BJ (cell line): ENCODE measurements at regions not wholly inside any gene's neighbourhood (a gene's known extent, or its start where the extent isn't known, plus 50 kb on each side); places are given as distances from the start of the nearest gene placed in this dataset.

Experiments used
- CTCF ChIA-PET: fragments of 350-600 bp; formaldehyde crosslinking; extraction: SDS; loops from one replicate; lab custom pipeline; 2021; ENCODE audit warnings: antibody characterized with exemption, inconsistent platforms; lab: Yijun Ruan, JAX
- POLR2A ChIA-PET: fragments of 300-600 bp; sonication (Branson Sonifier 250); formaldehyde crosslinking; extraction: SDS; loops from one replicate; lab custom pipeline; 2021; ENCODE audit warnings: antibody characterized with exemption; lab: Charles Lee
- DNase-seq: peaks from one replicate; pipeline ENCODE4 v3.0.0-alpha.2; 2011; ENCODE audit warnings: low read depth
- H3K27me3 ChIP-seq: 2 replicates; pipeline ENCODE4 v1.6.0; 2011; ENCODE audit warnings: low read length; ENCODE audit not compliant: control insufficient read depth, insufficient read depth
- H3K36me3 ChIP-seq: 2 replicates; pipeline ENCODE4 v1.5.1; 2011; ENCODE audit warnings: low read length; ENCODE audit not compliant: control insufficient read depth, insufficient read depth
- H3K4me3 ChIP-seq: 2 replicates; pipeline ENCODE4 v1.5.1; 2011; ENCODE audit warnings: low read depth, mild to moderate bottlenecking, control low read depth, low read length
- CTCF ChIP-seq: IDR thresholded peaks from 2 replicates; pipeline ENCODE4 v1.5.1; 2011; ENCODE audit warnings: low read depth, mild to moderate bottlenecking, control low read depth, inconsistent platforms, low read length, moderate library complexity; ENCODE audit not compliant: insufficient read depth

- ChIA-PET CTCF (no interaction called here), POLR2A (no interaction called here)
- no peaks in the 10 kb centered on the region for H3K36me3 ChIP-seq
- H3K4me3 ChIP-seq: no peak overlapping the region
- H3K27me3 ChIP-seq: no peaks in the 10 kb centered on the region
- DNase-seq: no peak
- no peak for TF ChIP-seq CTCF
These were observed 67.2 kb upstream of the TMEM17 start for GRCh38 chr2:62573137-62573731.

GRCh38 chr2:62570861-62571698, 65.1 kb upstream of the TMEM17 start:
- ChIA-PET POLR2A (no interaction called here), CTCF (no interaction called here)
- no peaks in the 10 kb centered on the region for H3K36me3 ChIP-seq
- peak overlapping the region; percentile 24 for H3K4me3 ChIP-seq
- H3K27me3 ChIP-seq: no peaks in the 10 kb centered on the region
- DNase-seq: no peak
- TF ChIP-seq CTCF: no peak

GRCh38 chr2:62569907-62570841, 64.2 kb upstream of the TMEM17 start:
- CTCF ChIA-PET: interaction anchor here (0.6 kb wide), 1 partner anchor 112 kb away, joined by 3 read pairs; no protein-coding TSS in a partner anchor
- no peak for DNase-seq
- Histone ChIP-seq H3K36me3 (no peaks in the 10 kb centered on the region), H3K4me3 (no peak overlapping the region), H3K27me3 (no peaks in the 10 kb centered on the region)
- POLR2A ChIA-PET: no interaction called here
- no peak for TF ChIP-seq CTCF

GRCh38 chr2:62568983-62569837, 63.2 kb upstream of the TMEM17 start:
- DNase-seq: no peak
- POLR2A ChIA-PET: interaction anchor here (0.7 kb wide), 1 partner anchor 79 kb away, joined by 17 read pairs; no protein-coding TSS in a partner anchor
- H3K4me3 ChIP-seq: no peak overlapping the region
- CTCF ChIA-PET: interaction anchor here (0.6 to 0.7 kb wide), 2 partner anchors 60 to 112 kb away, joined by 3 read pairs; no protein-coding TSS in a partner anchor
- TF ChIP-seq CTCF: no peak
- no peaks in the 10 kb centered on the region for H3K36me3 ChIP-seq
- H3K27me3 ChIP-seq: no peaks in the 10 kb centered on the region
